ENCODE measurements at regions not wholly inside any gene's neighbourhood (a gene's known extent, or its start where the extent isn't known, plus 50 kb on each side); places are given as distances from the start of the nearest gene placed in this dataset.

GRCh38 chr11:114847306-114847975, 169.1 kb downstream of the NXPE2 start:
- no peaks in the 10 kb centered on the region for H3K4me1 ChIP-seq (replicated peaks in 1 of 2)
- H3K27me3 ChIP-seq: no peaks in the 10 kb centered on the region
- no peak overlapping the region for H3K4me3 ChIP-seq
- no peak for DNase-seq
- TF ChIP-seq CTCF (IDR thresholded peaks at IDR 0.05): no peak
- TF ChIP-seq POLR2A (IDR thresholded peaks at IDR 0.05): no peak
- H3K36me3 ChIP-seq (replicated peaks in 1 of 2): no peaks in the 10 kb centered on the region
- H3K27ac ChIP-seq: no peak overlapping the region
- intact Hi-C loops (cut with DNase I): no loop called here
- no peaks in the 10 kb centered on the region for H3K9me3 ChIP-seq (replicated peaks in 1 of 3)
- 56 to 61% (median 58%) methylated on average over 7 of the region's 7 CpGs for WGBS, 4 donors

GRCh38 chr11:114848027-114848426, 169.7 kb downstream of the NXPE2 start:
- Histone ChIP-seq H3K4me1 (replicated peaks in 1 of 2) (no peaks in the 10 kb centered on the region), H3K4me3 (no peak overlapping the region), H3K27me3 (no peaks in the 10 kb centered on the region), H3K27ac (no peak overlapping the region), H3K36me3 (replicated peaks in 1 of 2) (no peaks in the 10 kb centered on the region), H3K9me3 (replicated peaks in 1 of 3) (no peaks in the 10 kb centered on the region)
- intact Hi-C loops (cut with DNase I): no loop called here
- 61 to 67% (median 65%) methylated on average over 6 of the region's 6 CpGs for WGBS, 4 donors
- TF ChIP-seq POLR2A (IDR thresholded peaks at IDR 0.05): no peak
- no peak for DNase-seq

DNA sequence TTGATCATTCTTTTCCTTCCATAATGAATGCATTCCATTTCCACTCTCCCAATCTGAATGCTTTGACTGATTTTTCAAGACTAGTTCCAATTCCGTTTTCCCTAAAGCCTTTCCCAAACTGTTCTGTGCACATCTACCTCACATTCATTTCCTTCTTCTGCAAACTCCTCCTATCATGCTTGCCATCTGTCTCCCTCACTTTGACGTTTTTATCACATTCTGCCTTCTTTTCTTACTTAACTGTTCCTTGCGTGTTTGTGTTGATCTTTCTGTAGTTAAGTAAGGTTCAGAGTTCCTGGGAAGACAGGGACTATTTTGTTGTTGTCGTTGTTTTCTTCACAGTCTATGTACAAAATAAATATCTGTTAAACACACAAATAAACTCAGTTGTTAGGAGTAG, 179.0 kb downstream of the NXPE2 start:
- DNase-seq: no peak
- WGBS, 4 donors: 44 to 52% (median 49%) methylated on average over 4 of the region's 4 CpGs
- no peak overlapping the region for H3K27ac ChIP-seq
- TF ChIP-seq CTCF (IDR thresholded peaks at IDR 0.05) (no peak), POLR2A (IDR thresholded peaks at IDR 0.05) (no peak)
- H3K4me1 ChIP-seq (replicated peaks in 1 of 2): no peaks in the 10 kb centered on the region
- H3K4me3 ChIP-seq: no peak overlapping the region
- H3K9me3 ChIP-seq (replicated peaks in 1 of 3): no peaks in the 10 kb centered on the region
- H3K36me3 ChIP-seq (replicated peaks in 1 of 2): no peaks in the 10 kb centered on the region
- intact Hi-C loops (cut with DNase I): no loop called here
- H3K27me3 ChIP-seq: no peaks in the 10 kb centered on the region

GRCh38 chr11:114864896-114865295, 186.6 kb downstream of the NXPE2 start:
- no peak for DNase-seq
- WGBS, 4 donors: 64 to 73% (median 70%) methylated on average over 2 of the region's 2 CpGs
- Histone ChIP-seq H3K4me3 (no peak overlapping the region), H3K27ac (no peak overlapping the region), H3K4me1 (replicated peaks in 1 of 2) (no peaks in the 10 kb centered on the region), H3K36me3 (replicated peaks in 1 of 2) (no peaks in the 10 kb centered on the region), H3K27me3 (no peaks in the 10 kb centered on the region), H3K9me3 (replicated peaks in 1 of 3) (no peaks in the 10 kb centered on the region)
- intact Hi-C loops (cut with DNase I): no loop called here
- TF ChIP-seq CTCF (IDR thresholded peaks at IDR 0.05) (no peak), POLR2A (IDR thresholded peaks at IDR 0.05) (no peak)

DNA sequence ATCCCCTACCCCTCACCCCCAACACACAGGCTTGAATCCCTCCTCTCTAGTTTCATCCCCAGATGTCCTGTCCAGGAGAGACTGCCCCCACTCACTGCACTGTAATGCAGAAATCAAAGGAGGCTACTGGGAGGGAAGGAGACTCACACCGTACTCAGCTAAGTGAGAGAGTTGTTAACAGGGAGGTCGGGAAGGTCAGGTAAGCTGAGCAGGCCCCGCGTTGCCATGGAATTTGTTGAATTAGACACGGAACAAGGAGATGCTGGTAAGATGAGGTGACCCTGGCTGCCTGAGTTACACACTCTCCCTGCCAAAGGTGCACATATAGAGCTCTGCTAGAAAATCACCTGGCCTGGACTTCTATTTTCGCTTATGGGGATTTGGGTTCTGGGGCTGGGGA, 197.9 kb downstream of the NXPE2 start:
- H3K27ac ChIP-seq: no peak overlapping the region
- H3K27me3 ChIP-seq: no peaks in the 10 kb centered on the region
- no peak for DNase-seq
- no peak for TF ChIP-seq CTCF (IDR thresholded peaks at IDR 0.05)
- TF ChIP-seq POLR2A (IDR thresholded peaks at IDR 0.05): no peak
- no peak overlapping the region for H3K4me3 ChIP-seq
- 58 to 76% (median 72%) methylated on average over 6 of the region's 6 CpGs for WGBS, 4 donors
- H3K4me1 ChIP-seq (replicated peaks in 1 of 2): no peaks in the 10 kb centered on the region
- no peaks in the 10 kb centered on the region for H3K36me3 ChIP-seq (replicated peaks in 1 of 2)
- intact Hi-C loops (cut with DNase I): no loop called here
- H3K9me3 ChIP-seq (replicated peaks in 1 of 3): no peaks in the 10 kb centered on the region

Data from adrenal gland (tissue), 9 donors.